ENCODE measurements at regions not wholly inside any gene's neighbourhood (a gene's known extent, or its start where the extent isn't known, plus 50 kb on each side); places are given as distances from the start of the nearest gene placed in this dataset.
"Not testable (repeated sequence)": the region's sequence is repeated elsewhere in the genome, so short reads cannot be mapped to it uniquely, and the experiment has no call there.

- DNase-seq (ENCODE audit: low read depth): no peak
Observed at GRCh38 chr16:63808730-63809129, 1313.1 kb downstream of the CDH11 start.

- DNase-seq (ENCODE audit: low read depth): no peak
Observed at GRCh38 chr16:63806794-63807506, 1314.9 kb downstream of the CDH11 start.

- DNase-seq (ENCODE audit: low read depth): no peak
Observed at GRCh38 chr16:63804126-63804525, 1317.7 kb downstream of the CDH11 start.

DNA sequence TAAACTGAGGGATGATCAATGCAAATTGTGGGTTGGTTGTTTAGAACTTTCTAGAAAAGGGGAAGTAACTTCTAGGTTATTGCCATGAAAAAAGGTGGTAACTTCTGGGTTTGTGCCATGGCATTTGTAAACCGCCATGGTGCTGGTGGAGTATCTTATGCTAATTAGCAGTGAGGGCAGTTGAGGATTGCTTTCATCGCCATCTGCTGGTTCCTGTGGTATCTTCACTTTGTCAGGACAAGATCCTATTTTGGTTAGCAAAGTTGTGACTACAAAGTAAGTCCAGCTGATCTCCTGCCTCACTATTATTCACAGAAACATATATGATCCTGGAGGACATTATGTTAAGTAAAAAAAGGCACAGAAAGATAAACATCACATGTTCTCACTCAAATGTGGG lies 1332.3 kb downstream of the CDH11 start:
- no peak for DNase-seq (ENCODE audit: low read depth)

DNA sequence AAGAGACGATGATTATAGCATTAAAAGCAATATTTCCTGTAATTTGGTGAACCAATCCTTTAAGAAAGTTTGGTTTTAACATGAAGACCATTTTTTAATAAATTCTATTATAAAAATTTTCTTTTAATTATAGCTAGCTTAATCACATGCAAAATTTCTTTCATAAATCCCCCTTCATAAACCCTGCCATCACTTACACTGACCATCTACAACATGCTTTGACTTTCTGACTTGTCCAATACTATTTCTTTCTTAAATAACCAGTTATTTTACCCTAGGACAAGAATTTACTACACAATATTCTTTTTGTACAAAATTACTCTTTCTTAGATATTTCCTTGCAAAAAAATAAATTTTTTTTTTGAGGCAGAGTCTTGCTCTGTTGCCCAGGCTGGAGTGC lies 1334.8 kb downstream of the CDH11 start:
- no peak for DNase-seq (ENCODE audit: low read depth)

GRCh38 chr16:63785170-63785569 lies 1336.7 kb downstream of the CDH11 start:
- no peak for DNase-seq (ENCODE audit: low read depth)

- no peak for DNase-seq (ENCODE audit: low read depth)
Observed at GRCh38 chr16:63776437-63776836, 1345.4 kb downstream of the CDH11 start.

GRCh38 chr16:63776034-63776433 lies 1345.8 kb downstream of the CDH11 start:
- no peak for DNase-seq (ENCODE audit: low read depth)

DNA sequence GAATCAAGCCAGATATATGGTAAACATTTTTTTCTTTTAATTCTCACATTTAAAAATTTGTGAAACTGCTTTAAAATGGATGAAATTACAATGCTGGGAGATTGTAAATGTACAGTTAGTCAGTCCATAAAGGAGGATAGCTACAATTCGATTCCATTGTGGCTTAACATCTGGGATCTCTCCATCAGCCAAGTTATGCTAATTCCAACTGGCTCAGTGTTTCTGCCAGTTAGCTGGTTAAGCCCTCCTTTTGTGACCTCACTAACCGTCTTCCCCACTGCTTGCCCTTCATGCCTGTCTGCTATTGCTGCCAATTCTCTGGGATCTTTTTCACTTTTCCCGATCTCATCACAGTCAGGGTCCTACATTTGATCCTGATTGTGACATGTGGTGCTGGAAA lies 1347.6 kb downstream of the CDH11 start:
- no peak for DNase-seq (ENCODE audit: low read depth)

GRCh38 chr16:63769211-63769610 lies 1352.7 kb downstream of the CDH11 start:
- DNase-seq (ENCODE audit: low read depth): no peak

DNA sequence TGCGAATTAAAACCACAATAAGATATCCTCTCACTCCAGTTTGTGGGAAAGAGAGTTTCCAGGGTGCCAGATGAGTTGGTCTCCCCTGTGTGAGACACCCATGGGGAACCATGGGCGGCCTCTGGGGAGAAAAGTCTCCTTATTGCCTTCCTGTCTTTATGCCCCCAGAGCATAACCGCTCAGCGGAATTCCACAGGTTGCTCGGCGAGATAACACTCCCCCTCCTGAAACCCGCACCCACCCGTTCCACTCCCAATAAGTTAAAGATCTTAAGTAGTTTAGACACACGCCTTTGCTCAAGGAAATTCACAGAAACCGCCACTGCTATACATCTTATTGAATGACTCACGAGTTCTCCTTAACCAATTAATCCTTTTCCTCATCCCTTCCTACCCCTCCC lies 1361.6 kb downstream of the CDH11 start:
- not testable (repeated sequence) for DNase-seq (ENCODE audit: low read depth)

DNA sequence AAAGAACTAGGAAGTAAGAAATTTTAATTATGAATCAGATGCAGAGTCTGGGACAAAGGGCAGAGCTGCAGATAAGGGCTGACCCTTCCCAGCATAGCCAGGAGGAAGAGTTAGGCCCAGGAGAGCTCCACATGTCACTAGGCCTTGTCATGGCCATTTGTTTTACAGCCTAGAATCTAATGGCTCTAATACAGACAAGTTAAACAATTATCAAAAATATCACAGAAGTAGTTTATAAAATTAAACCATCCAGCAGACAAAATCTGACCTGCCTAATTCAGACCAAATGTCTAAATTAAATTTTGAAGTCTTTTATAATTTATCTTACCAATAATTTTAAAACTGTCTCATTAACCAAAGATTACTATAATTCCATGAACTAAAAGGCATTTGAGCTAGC lies 1369.5 kb downstream of the CDH11 start:
- DNase-seq (ENCODE audit: low read depth): no peak

DNA sequence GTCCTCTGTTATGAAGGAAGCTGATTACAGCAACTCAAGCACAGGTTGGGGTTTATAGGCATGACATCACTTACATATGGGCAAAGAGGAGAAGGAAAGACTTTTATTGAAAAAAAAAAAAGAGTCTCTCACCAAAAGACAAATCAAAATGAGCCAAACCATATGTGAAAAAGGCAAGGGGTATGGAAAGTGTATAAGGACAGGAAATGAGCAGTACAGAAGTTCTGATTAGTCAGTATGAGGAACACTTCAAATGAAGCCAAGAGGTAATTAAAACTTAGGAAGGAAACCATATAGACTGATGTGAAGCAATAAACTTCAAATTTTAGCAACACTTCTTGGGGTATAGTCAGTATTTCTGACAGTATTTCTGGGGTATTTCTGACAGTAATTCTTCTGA lies 1372.6 kb downstream of the CDH11 start:
- no peak for DNase-seq (ENCODE audit: low read depth)

DNA sequence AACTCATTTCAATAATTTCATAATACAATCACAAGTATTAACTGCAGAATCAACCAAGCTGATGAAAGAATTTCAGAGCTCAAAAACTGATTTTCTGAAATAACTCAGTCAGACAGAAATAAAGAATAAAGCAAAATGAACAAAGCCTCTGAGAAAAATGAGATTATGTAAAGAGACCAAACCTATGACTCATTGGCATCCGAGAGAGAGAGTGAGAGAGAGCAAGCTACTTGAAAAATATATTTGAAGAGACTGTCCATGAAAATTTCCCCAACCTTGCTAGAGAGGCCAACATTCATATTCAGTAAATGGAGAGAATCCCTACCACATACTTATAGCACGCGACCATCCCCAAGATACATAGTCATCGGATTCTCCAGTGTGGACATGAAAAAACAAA lies 1376.4 kb downstream of the CDH11 start:
- no peak for DNase-seq (ENCODE audit: low read depth)

- DNase-seq (ENCODE audit: low read depth): no peak
Observed at GRCh38 chr16:63744077-63744874, 1377.6 kb downstream of the CDH11 start.

GRCh38 chr16:63742150-63742549 lies 1379.7 kb downstream of the CDH11 start:
- no peak for DNase-seq (ENCODE audit: low read depth)

GRCh38 chr16:63737633-63738032 lies 1384.2 kb downstream of the CDH11 start:
- no peak for DNase-seq (ENCODE audit: low read depth)

GRCh38 chr16:63735456-63735855 lies 1386.4 kb downstream of the CDH11 start:
- DNase-seq (ENCODE audit: low read depth): no peak

- DNase-seq (ENCODE audit: low read depth): no peak
Observed at GRCh38 chr16:63720848-63721247, 1401.0 kb downstream of the CDH11 start.

DNA sequence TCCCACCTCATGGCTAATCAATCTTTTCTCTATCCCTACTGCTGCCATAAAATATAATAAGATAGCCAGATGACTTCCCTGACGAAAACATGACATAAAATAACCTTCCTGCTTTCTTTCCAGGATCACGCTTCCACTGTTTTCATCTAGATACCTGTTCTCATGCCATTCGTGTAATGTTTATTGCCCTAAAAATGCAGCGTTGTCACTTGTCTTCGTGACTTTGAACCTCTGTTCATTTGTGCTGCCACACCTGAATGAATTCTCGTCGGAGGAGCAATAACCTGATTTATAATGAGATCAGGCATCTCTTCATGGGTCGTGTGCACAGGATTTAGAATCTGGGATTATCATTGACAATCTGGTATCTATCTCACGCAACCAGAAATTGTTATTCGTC lies 1401.9 kb downstream of the CDH11 start:
- no peak for DNase-seq (ENCODE audit: low read depth)

- no peak for DNase-seq (ENCODE audit: low read depth)
Observed at GRCh38 chr16:63717806-63718205, 1404.1 kb downstream of the CDH11 start.

GRCh38 chr16:63714876-63715275 lies 1407.0 kb downstream of the CDH11 start:
- DNase-seq (ENCODE audit: low read depth): no peak

- no peak for DNase-seq (ENCODE audit: low read depth)
Observed at GRCh38 chr16:63712725-63713124, 1409.1 kb downstream of the CDH11 start.

GRCh38 chr16:63703612-63704011 lies 1418.3 kb downstream of the CDH11 start:
- no peak for DNase-seq (ENCODE audit: low read depth)
